Activated CD4-positive, CD25-positive, alpha-beta regulatory T cell treated with anti-CD3 and anti-CD28 coated beads, Interleukin-2, amount 50 U/mL, for 16 hours (primary cell): ENCODE measurements at regions not wholly inside any gene's neighbourhood (a gene's known extent, or its start where the extent isn't known, plus 50 kb on each side); places are given as distances from the start of the nearest gene placed in this dataset.

Experiments used
- DNase-seq: peaks from one replicate; pipeline ENCODE4 v3.0.0-alpha.2; 2020; ENCODE audit warnings: low read depth, low spot score

GRCh38 chr5:168106008-168106761 lies 185.3 kb upstream of the WWC1 start:
- DNase-seq = no peak

- no peak for DNase-seq
These were observed 182.0 kb upstream of the WWC1 start for GRCh38 chr5:168109441-168109840.

GRCh38 chr5:168110384-168110783 lies 181.1 kb upstream of the WWC1 start:
- no peak for DNase-seq

GRCh38 chr5:168110870-168111832 lies 180.3 kb upstream of the WWC1 start:
- no peak for DNase-seq

GRCh38 chr5:168114444-168115017 lies 176.9 kb upstream of the WWC1 start:
- no peak for DNase-seq

DNA sequence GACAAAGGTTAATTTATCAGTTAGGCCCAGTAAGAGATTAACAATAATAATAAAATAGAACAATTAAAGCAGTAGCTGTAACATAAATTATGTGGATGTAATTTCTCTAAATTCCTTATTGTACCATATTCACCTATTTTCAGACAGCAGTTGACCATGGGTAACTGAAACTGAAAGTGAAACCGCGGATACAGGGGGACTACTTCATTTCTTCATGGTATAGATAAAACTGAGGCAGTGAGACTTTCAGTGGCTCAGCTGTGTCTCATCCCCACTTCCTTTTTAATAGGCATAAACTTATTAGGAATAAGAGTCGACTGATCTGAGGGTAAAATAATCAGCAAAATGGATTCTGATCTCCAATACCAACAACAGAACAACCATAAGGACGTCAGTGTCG lies 174.0 kb upstream of the WWC1 start:
- no peak for DNase-seq

- DNase-seq = no peak
These were observed 173.3 kb upstream of the WWC1 start for GRCh38 chr5:168118042-168118668.

- DNase-seq = no peak
These were observed 170.9 kb upstream of the WWC1 start for GRCh38 chr5:168120401-168121137.

GRCh38 chr5:168121138-168121494 lies 170.3 kb upstream of the WWC1 start:
- no peak for DNase-seq

- DNase-seq = no peak
These were observed 167.6 kb upstream of the WWC1 start for GRCh38 chr5:168123631-168124528.

- no peak for DNase-seq
These were observed 165.8 kb upstream of the WWC1 start for GRCh38 chr5:168125445-168126199.

DNA sequence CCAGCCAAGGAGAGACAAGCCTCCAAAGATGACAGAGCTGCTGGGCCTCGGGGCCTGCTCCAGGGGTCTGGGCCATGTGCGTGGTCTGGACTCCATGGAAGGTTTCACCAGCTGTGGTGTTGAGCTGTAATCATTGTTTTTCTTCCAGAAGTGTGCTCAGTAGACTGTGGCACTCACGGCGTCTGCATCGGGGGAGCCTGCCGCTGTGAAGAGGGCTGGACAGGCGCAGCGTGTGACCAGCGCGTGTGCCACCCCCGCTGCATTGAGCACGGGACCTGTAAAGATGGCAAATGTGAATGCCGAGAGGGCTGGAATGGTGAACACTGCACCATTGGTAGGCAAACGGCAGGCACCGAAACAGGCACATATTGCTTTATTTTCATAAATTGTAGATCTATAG lies 164.8 kb upstream of the WWC1 start:
- no peak for DNase-seq

DNA sequence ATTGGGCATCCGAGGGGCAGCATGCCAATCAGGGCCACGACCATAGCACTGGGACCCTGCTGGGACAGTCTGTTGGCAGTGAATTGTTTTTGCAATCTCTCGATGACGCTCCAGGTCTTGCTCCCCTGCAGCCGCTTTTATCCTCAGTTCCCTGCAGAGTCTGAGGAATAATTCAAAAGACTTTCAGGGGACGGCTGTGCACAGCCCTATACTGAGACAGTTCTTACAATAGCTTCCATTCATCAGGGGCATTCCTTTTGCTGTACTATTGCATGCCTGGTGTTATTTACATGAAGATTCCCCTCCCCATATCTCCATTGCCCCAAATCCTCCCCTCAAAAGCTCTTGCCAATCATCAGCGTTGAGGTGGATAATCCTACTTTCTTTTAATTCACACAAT lies 163.3 kb upstream of the WWC1 start:
- no peak for DNase-seq

- DNase-seq = no peak
These were observed 162.9 kb upstream of the WWC1 start for GRCh38 chr5:168128557-168128956.

GRCh38 chr5:168131519-168131918 lies 159.9 kb upstream of the WWC1 start:
- no peak for DNase-seq

GRCh38 chr5:168132241-168132641 lies 159.2 kb upstream of the WWC1 start:
- DNase-seq = no peak

DNA sequence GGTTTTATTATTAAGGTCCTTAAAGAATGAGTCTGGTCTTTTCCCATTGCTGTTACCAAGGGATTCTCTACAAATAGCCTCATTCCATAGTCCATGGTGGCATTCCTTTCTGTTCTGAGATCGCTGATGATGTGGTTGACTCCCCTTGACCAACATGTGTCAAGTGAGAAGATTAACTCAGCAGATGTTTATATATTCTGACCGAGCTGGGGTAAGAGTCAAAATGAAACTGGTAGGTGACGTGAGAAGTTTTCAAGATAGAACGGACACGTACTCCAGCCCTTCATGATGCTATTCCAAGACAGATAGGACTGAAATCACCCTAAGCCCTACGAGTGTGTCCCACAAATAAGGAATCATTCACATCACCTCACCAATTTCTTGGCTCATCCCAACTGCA lies 155.5 kb upstream of the WWC1 start:
- no peak for DNase-seq

DNA sequence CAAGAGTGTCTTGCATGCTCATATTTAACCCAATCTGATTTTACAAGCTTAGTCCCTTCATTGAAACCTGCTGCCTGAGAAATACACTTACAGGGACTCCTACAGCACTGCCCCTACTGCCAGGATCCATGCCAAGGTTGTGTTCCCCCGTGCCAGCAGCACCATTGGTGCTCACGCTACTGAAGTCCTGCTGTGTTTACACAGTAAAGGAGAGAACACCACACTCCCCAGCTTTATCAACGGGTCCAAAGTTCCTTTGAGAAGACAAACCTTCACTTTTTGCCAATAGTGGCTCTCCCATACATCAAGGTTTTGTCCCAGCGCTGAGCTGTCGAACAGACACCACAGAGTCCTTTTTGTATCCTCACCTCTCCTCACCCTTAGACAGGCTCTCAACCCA lies 155.1 kb upstream of the WWC1 start:
- DNase-seq = no peak

DNA sequence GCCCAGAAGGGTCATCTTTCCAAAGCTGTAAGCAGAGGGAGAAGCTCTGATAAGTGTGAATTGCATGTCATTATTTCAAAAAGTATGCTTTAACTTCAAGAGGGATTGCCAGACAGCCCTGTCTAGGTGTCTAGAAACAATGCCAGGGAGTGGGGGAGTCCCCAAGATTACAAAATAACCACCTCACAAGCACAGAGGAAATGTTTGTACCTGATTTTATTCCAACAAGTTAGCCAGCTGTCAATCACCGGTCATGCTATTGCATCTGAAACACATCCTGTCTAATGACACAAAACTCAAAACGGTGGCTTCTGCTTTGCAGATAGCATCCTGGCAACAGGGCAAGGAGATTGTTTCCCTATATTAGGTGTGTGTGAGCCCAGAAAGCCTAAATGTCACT lies 154.2 kb upstream of the WWC1 start:
- DNase-seq = no peak

- DNase-seq = no peak
These were observed 151.2 kb upstream of the WWC1 start for GRCh38 chr5:168140241-168140640.
